Activated T-cell treated with anti-CD3 and anti-CD28 coated beads, Interleukin-2, amount 50 U/mL, for 48 hours (primary cell): ENCODE measurements at regions not wholly inside any gene's neighbourhood (a gene's known extent, or its start where the extent isn't known, plus 50 kb on each side); places are given as distances from the start of the nearest gene placed in this dataset.
"Not testable (repeated sequence)": the region's sequence is repeated elsewhere in the genome, so short reads cannot be mapped to it uniquely, and the experiment has no call there.

Source experiments
- DNase-seq, 2 experiments: peaks; one replicate each; pipeline ENCODE4 v3.0.0-alpha.2; 2020

GRCh38 chr5:135154961-135155360 is 120.9 kb upstream of the PITX1 start:
- DNase-seq, result no peak

GRCh38 chr5:135154197-135154596 is 120.2 kb upstream of the PITX1 start:
- no peak for DNase-seq

GRCh38 chr5:135153661-135154060 is 119.6 kb upstream of the PITX1 start:
- no peak for DNase-seq

- DNase-seq, result no peak
These were observed 119.2 kb upstream of the PITX1 start for GRCh38 chr5:135153259-135153658.

- not testable (repeated sequence) for DNase-seq
These were observed 117.6 kb upstream of the PITX1 start for GRCh38 chr5:135151660-135152059.

GRCh38 chr5:135151256-135151655 is 117.2 kb upstream of the PITX1 start:
- DNase-seq, result peak in 1 of 2 experiments; percentile 7

- DNase-seq, result no peak
These were observed 116.7 kb upstream of the PITX1 start for GRCh38 chr5:135150767-135151166.

- no peak for DNase-seq
These were observed 116.1 kb upstream of the PITX1 start for GRCh38 chr5:135149956-135150723.

- no peak for DNase-seq
These were observed 115.4 kb upstream of the PITX1 start for GRCh38 chr5:135149229-135149955.

GRCh38 chr5:135147294-135148090 is 113.5 kb upstream of the PITX1 start:
- DNase-seq, result no peak

- DNase-seq, result no peak
These were observed 112.0 kb upstream of the PITX1 start for GRCh38 chr5:135145985-135146384.

- DNase-seq, result not testable (repeated sequence)
These were observed 109.7 kb upstream of the PITX1 start for GRCh38 chr5:135143682-135144081.

- DNase-seq, result no peak
These were observed 107.6 kb upstream of the PITX1 start for GRCh38 chr5:135141303-135142268.

- DNase-seq, result no peak
These were observed 106.6 kb upstream of the PITX1 start for GRCh38 chr5:135140446-135141204.

GRCh38 chr5:135139381-135140134 is 105.5 kb upstream of the PITX1 start:
- no peak for DNase-seq

GRCh38 chr5:135138116-135138850 is 104.3 kb upstream of the PITX1 start:
- no peak for DNase-seq

- no peak for DNase-seq
These were observed 103.3 kb upstream of the PITX1 start for GRCh38 chr5:135137146-135137915.

- no peak for DNase-seq
These were observed 102.5 kb upstream of the PITX1 start for GRCh38 chr5:135136546-135136945.
